Coronary artery (tissue), 2 donors: ENCODE measurements at regions not wholly inside any gene's neighbourhood (a gene's known extent, or its start where the extent isn't known, plus 50 kb on each side); places are given as distances from the start of the nearest gene placed in this dataset.
A peak's percentile ranks its signal among the peaks of the same experiment; 100 is the strongest.

Experiments
- DNase-seq: peaks from one replicate; pipeline ENCODE4 v3.0.0-alpha.2; 2017; ENCODE audit warnings: low spot score
- H3K27ac ChIP-seq, 2 donors: fragments of 200-600 bp; sonication (generic); one replicate each; pipeline ENCODE4 v1.5.1; 2016 to 2019
- H3K4me3 ChIP-seq: fragments of 200-600 bp; sonication (generic); 2 replicates; pipeline ENCODE4 v1.5.1; 2016; ENCODE audit warnings: mild to moderate bottlenecking, moderate library complexity
- CTCF ChIP-seq: fragments of 200-600 bp; sonication (generic); IDR thresholded peaks from one replicate; pipeline ENCODE4 v1.5.1; 2019; ENCODE audit warnings: antibody characterized with exemption

DNA sequence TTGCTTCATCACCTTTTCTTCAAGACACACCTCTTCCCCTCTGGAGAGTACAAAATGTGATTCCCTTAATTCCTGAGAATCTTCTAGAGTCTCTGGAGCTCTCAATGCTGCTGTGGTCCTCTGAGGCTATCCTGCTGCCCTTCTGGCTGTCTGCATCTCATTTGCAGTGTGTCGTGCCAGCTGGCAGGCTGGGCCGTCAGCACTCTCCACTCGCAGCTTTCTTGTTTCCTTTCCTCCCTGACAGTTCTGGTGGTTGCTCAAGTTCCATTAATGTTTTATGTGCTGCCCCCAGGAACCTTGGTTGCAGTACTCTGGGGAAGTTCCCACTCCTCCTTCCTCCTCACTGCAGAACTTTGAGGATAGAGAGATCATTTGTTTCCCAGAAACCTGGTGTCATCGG, 210.8 kb upstream of the ROPN1 start:
- TF ChIP-seq CTCF: no peak
- DNase-seq: no peak
- peak overlapping the region; percentile 52 to 67 for H3K27ac ChIP-seq
- no peak overlapping the region for H3K4me3 ChIP-seq

GRCh38 chr3:124203292-124203691, 211.4 kb upstream of the ROPN1 start:
- Histone ChIP-seq H3K27ac (peak overlapping the region; percentile 52 to 67), H3K4me3 (no peak overlapping the region)
- DNase-seq: no peak
- TF ChIP-seq CTCF: no peak

DNA sequence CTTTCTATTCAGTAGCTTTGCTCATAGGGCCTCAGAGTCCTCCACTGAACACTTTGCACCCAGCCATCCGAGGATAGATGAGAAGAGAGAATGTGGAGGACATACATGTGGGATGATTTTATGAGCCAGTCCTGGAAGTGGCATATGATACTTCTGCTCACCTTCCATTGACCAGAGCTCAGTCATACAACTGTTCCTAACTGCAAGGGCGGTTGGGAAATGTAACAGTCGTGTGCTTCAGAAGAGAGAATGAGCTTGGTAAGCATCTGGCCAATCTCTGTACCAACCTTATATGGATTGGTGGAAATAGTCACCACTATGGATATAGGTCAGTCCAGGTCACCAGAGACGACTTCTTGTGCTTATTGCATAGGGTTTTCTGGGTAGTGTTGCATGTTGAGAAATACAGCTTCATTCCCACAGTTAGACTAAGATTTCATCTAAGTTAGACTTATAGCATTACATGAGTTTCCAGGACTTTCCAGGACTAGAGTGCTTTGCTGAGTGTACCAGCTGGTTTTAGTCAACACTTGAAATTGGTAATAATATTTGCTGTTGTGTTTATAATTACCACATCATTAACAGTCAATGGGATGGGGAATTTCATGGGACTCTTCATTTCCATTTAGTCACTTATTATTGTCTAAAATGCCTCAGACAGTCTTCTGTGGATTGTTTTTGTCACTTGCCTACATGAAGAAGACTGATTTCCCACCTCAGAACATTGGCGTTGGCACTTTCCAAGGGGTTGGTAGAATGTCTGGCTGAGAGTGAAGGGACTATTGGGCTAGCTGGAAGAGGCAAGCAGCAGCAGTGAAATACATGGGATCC, 214.5 kb upstream of the ROPN1 start:
- no peak for DNase-seq

DNA sequence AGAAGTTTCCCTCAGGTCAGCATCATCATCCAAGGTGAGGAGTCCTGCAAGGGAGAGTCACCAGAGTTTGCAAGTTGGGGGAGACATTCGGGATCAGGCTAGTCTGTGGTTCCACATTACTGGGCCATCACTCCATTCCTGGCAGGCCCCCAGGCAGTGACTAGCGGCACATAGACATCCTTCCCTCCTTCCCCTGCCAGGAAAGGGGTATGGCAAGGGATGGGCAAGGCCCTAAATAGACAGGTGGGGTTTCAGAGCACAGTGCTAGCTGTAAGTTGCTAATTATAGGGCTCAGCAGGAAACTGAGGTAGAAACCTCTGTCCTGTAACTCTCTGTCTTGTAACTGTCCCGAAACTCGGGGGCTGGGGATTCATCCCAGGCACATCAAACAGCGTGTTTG, 215.2 kb upstream of the ROPN1 start:
- no peak overlapping the region for H3K27ac ChIP-seq
- TF ChIP-seq CTCF: no peak
- DNase-seq: no peak
- H3K4me3 ChIP-seq: no peak overlapping the region

More for the DNA sequence above, 214.5 kb upstream of the ROPN1 start:
- no peak overlapping the region for H3K4me3 ChIP-seq
- no peak overlapping the region for H3K27ac ChIP-seq
- no peak for TF ChIP-seq CTCF

GRCh38 chr3:124207873-124208485, 216.1 kb upstream of the ROPN1 start:
- Histone ChIP-seq H3K4me3 (no peak overlapping the region), H3K27ac (no peak overlapping the region)
- TF ChIP-seq CTCF: no peak
- DNase-seq: no peak

DNA sequence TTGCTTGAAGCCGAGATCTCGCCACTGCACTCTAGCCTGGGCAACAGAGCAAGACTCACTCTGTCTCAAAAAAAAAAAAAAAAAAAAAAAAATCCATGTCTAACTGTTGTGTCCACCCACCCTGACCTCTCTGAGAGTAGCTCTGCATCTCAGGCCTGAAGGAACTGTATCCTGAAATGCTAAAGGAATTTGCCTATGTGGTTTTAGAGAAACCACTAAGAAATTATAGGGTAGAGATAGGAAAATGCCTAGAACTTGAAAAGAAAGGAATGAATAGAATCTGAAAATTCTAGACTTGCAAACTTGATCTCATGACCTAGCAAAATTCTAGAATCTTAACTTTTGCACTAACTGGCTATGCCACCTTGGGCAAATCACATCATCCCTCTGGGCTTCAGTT, 217.5 kb upstream of the ROPN1 start:
- H3K4me3 ChIP-seq: no peak overlapping the region
- no peak overlapping the region for H3K27ac ChIP-seq
- TF ChIP-seq CTCF: no peak
- no peak for DNase-seq

- DNase-seq: no peak
- Histone ChIP-seq H3K4me3 (no peak overlapping the region), H3K27ac (no peak overlapping the region)
- no peak for TF ChIP-seq CTCF
These were observed 219.0 kb upstream of the ROPN1 start for GRCh38 chr3:124210899-124211298.
